ENCODE measurements at regions not wholly inside any gene's neighbourhood (a gene's known extent, or its start where the extent isn't known, plus 50 kb on each side); places are given as distances from the start of the nearest gene placed in this dataset.

DNA sequence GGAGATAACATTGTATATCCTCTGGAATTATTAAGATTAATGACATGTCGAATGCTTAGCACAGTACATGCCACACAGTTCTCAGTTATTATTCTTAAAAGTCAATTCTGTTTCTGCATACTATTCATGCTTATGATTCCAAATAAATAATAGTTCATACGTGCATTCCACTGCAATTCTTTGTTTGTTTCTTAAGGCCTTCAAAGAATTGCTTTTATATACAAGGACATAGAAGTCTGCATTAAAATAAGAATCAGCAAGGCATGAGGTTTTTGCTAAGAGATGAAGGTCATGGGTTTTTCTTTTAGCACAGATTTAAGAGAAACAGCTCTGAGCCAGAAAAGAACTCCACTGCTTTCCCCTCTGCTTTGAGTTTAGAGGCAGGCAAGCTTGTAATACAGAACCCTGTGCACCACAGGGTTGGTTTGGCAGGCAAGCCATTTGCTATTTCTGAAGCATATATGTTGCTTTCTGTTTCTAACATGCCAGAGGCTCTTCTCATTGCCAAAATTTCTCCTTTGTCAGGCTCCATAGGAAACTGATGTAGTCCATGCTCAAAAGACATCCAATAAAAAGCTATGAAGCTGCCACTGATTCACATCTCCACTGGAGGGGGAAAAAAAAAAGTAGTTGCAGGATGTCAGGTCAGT, 420.6 kb upstream of the TYRP1 start:
- TF ChIP-seq SUZ12 (IDR thresholded peaks at IDR 0.05; ENCODE audit: extremely low read depth, insufficient read depth, insufficient read length) (no peak), ZNF274 (IDR thresholded peaks at IDR 0.05; ENCODE audit: low read depth, low read length) (no peak)
